ENCODE measurements at regions not wholly inside any gene's neighbourhood (a gene's known extent, or its start where the extent isn't known, plus 50 kb on each side); places are given as distances from the start of the nearest gene placed in this dataset.
"Not testable (repeated sequence)": the region's sequence is repeated elsewhere in the genome, so short reads cannot be mapped to it uniquely, and the experiment has no call there.

DNA sequence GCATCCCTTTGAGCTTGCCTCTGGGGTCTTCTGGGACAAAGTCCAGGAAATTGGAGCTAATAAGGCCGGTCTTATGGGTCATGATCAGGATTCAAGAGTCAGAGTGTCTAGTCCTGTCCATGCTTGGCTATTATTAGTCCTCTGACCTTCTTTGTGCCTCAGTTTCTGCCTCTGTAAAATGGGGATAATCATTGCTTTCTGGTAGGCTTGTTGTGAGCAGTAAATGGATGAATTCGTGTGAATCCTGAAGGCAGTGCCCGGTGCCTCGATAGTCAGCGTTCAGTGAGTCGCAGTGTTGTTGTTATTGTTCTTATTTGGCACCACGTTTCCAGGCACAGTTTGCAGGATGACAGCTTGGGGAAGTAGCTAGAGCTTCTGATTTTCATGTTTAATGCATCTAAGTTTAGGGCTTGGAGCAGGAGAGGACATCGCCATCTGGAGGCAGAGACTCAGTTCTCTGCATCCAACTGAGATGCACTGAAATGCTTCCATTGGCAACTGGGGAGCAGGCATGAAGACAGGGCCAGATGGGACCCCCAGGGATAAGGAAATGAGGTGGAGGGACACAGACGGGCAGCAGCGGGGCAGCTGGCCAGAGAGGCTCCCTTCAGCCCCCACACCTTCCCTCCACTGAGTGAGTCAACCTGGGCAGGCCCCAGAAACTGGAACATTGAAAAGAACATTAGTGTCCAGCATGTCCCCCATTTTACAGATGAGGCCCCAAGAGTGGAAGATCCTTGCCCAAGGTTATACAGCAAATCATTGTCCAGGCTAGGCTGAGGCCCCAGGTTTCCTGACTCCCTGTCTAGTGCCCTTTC, 160.3 kb downstream of the PTPRU start:
- no peak for FAIRE-seq

- no peak for FAIRE-seq
Measured at GRCh38 chr1:29395736-29396437, 159.6 kb downstream of the PTPRU start.

GRCh38 chr1:29394521-29395225, 158.4 kb downstream of the PTPRU start:
- FAIRE-seq: no peak

DNA sequence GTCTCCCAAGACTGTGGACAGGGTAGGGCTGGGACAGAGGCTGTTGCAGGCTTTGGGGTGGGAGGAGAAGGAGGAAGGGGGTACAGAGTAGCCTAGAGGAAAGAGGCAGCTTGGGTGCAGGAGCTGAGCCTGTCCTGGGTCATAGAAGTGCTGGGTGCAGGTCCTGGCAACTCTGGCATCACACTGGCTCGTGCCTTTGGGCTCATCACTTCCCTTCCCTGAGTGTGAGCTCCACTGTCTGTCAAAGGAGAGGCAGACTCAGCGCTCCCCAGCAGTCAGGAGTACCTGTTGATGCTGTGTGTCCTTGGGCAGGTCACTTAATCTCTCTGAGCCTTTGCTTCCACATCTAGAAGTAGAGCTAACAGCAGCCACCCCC, 157.1 kb downstream of the PTPRU start:
- FAIRE-seq: no peak

DNA sequence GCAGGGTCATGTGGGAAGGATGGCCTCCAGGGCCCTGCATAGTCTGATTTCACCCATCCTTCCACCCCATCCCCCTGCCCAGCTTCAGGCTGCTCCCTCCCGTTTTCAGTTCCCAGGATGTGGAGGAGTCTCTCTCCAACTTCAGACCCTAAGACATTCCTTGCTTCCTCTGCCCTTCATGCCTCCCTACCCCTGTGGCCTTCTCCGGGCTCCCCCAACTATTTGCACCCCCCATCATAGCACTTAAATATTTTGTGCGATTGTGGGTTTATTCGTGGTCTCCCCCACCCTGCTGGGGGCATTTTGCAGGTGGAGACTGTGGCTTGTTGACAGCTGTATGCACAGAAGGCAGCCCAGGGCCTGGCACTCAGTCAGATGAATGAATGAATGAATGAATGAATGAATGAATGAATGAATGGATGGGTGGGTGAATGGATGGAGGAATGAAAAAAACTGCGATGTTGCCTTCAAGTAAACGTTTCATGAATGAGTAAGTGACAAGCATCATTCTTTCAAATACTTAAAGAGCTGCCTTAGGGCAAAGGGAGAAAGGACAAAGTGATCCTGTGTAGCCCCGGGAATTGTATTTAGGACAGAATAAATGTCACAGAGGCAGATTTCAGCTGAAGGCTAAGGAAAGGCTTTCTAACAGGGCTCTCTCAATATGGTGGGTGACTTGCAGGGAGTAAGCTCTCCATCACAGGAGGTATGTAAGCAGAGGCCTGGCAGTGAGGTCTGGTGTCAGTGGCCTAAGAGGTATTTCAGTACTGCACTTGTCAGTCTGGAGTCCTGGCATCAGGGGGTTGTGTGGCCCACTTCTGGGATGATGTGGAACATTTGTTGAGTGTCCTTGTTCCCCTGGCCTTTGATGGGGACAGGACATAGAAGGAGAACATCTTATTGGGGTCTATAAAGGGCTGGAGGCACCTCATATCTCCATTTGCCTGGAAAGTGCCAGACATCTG, 156.4 kb downstream of the PTPRU start:
- FAIRE-seq: no peak

DNA sequence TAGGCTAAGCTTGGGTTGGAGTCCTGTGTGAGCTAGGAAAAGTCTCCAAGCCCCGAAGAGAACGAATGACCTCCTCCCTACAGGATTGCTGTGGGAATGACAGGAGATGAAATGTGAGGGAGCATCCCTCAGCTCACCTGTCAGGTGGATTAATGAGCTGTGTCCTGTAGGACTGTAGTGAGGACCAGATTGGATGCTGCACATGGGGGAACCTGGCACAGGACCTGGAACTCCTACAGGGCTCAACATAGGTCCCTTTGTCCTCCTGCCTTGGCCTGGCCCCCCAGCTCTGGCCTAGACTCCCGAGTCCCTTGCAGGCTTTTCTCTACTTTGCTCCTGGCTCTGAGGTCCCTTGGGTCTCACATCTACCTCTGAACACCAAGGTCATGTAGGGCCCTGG, 155.7 kb downstream of the PTPRU start:
- FAIRE-seq: no peak

GRCh38 chr1:29391362-29391880, 155.1 kb downstream of the PTPRU start:
- FAIRE-seq: no peak

GRCh38 chr1:29390491-29391361, 154.4 kb downstream of the PTPRU start:
- FAIRE-seq: no peak

- FAIRE-seq: no peak
Measured at GRCh38 chr1:29390075-29390474, 153.8 kb downstream of the PTPRU start.

- FAIRE-seq: no peak
Measured at GRCh38 chr1:29389533-29390041, 153.3 kb downstream of the PTPRU start.

DNA sequence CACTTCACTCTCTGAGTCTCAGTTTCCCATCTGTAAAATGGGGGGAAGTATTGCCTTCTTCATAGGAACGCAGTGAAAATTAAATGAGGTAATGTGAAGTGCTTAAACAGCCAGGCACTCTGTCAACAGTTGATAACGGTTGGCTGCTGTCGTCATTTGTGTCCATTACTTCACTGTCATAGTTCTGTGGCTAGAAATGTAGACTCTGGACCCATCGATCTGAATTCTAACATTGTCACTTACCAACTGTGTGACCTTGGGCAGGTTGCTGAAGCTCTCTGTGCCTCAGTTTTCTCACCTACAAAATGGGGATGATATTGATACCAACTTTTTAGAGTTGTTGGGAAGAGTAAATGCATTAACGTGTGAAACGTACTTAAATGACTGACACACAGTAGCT, 152.6 kb downstream of the PTPRU start:
- no peak for FAIRE-seq

- FAIRE-seq: no peak
Measured at GRCh38 chr1:29388170-29388569, 151.8 kb downstream of the PTPRU start.

- FAIRE-seq: no peak
Measured at GRCh38 chr1:29387210-29387609, 150.9 kb downstream of the PTPRU start.

GRCh38 chr1:29386453-29386852, 150.1 kb downstream of the PTPRU start:
- FAIRE-seq: not testable (repeated sequence)

DNA sequence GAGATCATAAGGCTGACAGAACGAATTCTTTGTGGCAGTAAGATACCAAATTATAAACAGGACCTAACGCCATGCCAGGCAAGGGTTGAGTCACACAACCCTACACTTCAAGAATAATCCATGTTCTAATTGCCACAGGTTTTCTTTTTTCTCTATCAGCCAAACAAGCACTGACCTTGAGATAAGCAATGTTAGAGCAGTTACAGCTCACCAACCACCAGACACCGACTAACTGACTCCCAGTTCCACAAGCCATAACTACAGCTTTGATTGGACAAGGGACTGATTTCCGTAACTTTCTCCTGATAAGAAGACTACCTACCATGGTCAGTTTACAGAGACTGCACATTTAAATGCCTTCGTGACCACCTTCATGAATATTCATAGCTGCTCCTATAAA, 149.6 kb downstream of the PTPRU start:
- FAIRE-seq: no peak

DNA sequence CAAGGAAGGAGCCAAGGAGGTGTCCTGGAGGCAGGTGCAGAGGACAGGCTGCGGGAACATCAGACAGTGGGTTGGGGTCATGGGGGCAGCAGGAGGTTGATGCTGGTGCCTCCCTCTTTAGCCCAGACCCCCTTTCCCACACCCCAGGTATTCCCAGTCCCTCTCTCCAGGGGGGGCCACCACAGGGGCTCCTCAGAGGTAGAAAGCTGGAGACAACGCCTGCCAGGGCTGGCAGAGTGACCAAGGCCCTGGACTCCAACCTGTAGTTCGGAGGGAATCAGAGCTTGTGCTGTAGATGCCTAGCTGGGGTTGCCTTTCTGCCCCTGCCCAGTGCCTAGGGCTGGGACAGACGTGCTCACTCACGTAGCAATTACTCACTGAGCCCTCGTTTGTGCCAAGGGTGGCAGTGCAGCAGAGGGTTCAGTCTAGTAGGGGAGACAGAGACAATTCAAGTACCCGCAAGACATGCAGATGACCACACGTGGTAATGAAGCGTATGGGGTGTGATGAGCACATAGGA, 148.2 kb downstream of the PTPRU start:
- no peak for FAIRE-seq

- no peak for FAIRE-seq
Measured at GRCh38 chr1:29383746-29384371, 147.5 kb downstream of the PTPRU start.

GRCh38 chr1:29382851-29383745, 146.8 kb downstream of the PTPRU start:
- FAIRE-seq: no peak

DNA sequence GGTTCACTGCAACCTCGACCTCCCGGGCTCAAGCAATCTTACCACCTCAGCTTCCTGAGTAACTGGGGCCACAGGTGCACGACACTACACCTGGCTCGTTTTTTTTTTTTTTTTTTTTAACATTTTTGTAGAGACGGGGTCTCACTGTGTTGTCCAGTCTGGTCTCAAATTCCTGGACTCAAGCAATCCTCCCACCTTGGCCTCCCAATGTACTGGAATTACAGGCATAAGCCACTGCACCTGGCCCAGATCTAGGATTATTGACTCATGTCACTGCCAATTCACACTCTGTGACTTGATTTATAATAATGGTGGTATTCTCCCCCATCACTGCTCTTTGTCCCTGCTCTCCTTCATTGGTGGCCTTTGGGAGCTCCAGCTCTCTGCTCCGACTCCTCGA, 145.1 kb downstream of the PTPRU start:
- no peak for FAIRE-seq

All from TTC549 (cell line).